Natural killer cell (primary cell): ENCODE measurements at regions not wholly inside any gene's neighbourhood (a gene's known extent, or its start where the extent isn't known, plus 50 kb on each side); places are given as distances from the start of the nearest gene placed in this dataset.

ENCODE experiments used
- ATAC-seq, 3 donors: fragments of 150-1000 bp in 2 of 3; fragments of 200-7000 bp in 1 of 3; cut with Tn5 transposase; 1 replicate in 1 of 3; 2 replicates in 2 of 3; pipeline ENCODE4 v1.10.0; 2021; ENCODE audit warnings: mild to moderate bottlenecking in 2 of 3, moderate library complexity in 2 of 3
- DNase-seq, 2 donors: peaks; one replicate each; pipeline versions ENCODE4 v3.0.0 to v3.0.0-alpha.2; 2013 to 2021; ENCODE audit warnings: mixed read lengths in 1 of 2
- H3K27ac ChIP-seq: one replicate; pipeline ENCODE4 v1.5.1; 2013; ENCODE audit warnings: mild to moderate bottlenecking, low read length
- H3K27me3 ChIP-seq: one replicate; pipeline ENCODE4 v1.6.1; 2013; ENCODE audit warnings: low read length; ENCODE audit not compliant: control insufficient read depth, insufficient read depth
- H3K36me3 ChIP-seq: one replicate; pipeline ENCODE4 v1.6.1; 2013; ENCODE audit warnings: low read length; ENCODE audit not compliant: control insufficient read depth, insufficient read depth
- H3K4me1 ChIP-seq: one replicate; pipeline ENCODE4 v1.6.1; 2013; ENCODE audit warnings: low read length; ENCODE audit not compliant: control insufficient read depth, insufficient read depth
- H3K4me3 ChIP-seq: one replicate; pipeline ENCODE4 v1.5.1; 2013; ENCODE audit warnings: low read length
- H3K9me3 ChIP-seq: one replicate; pipeline ENCODE4 v1.6.1; 2013; ENCODE audit warnings: low read length; ENCODE audit not compliant: control insufficient read depth, insufficient read depth
- H3K27ac Mint-ChIP-seq, 2 donors: one replicate each; pipeline ENCODE4 v1.8.0; 2022; ENCODE audit warnings: mild to moderate bottlenecking in 2 of 2, mixed read lengths in 2 of 2, moderate library complexity in 1 of 2
- H3K27me3 Mint-ChIP-seq, 2 donors: one replicate each; pipeline ENCODE4 v1.8.0; 2022; ENCODE audit warnings: low read depth in 2 of 2, mixed read lengths in 2 of 2
- H3K36me3 Mint-ChIP-seq: one replicate; pipeline ENCODE4 v1.8.0; 2022; ENCODE audit warnings: mixed read lengths
- H3K4me1 Mint-ChIP-seq, 2 donors: one replicate each; pipeline ENCODE4 v1.8.0; 2022; ENCODE audit warnings: mixed read lengths in 2 of 2
- H3K4me3 Mint-ChIP-seq: one replicate; pipeline ENCODE4 v1.8.0; 2022; ENCODE audit warnings: mild to moderate bottlenecking, moderate library complexity, mixed read lengths
- H3K9me3 Mint-ChIP-seq, 2 donors: one replicate each; pipeline ENCODE4 v1.8.0; 2022; ENCODE audit warnings: mixed read lengths in 2 of 2
- CTCF ChIP-seq: fragments of 200-600 bp; IDR thresholded peaks from one replicate; pipeline ENCODE4 v1.8.0; 2022; ENCODE audit warnings: antibody characterized with exemption
- WGBS: methylation state at CpG from one replicate; pipeline ENCODE4 v1.1.7; 2013; ENCODE audit warnings: missing lambda C conversion rate; ENCODE audit not compliant: insufficient coverage; 5-methylcytosine and 5-hydroxymethylcytosine counted together
- intact Hi-C: fragments of 100-400 bp; cut with micrococcal nuclease; formaldehyde crosslinking; loops from one replicate; pipeline ENCODE4 v1.14.2; 2022

GRCh38 chr3:117881210-117881609, 1153.4 kb downstream of the IGSF11 start:
- no peak overlapping the region for H3K4me3 ChIP-seq
- Mint-ChIP-seq H3K4me1 (no peaks in the 10 kb centered on the region), H3K4me3 (no peak overlapping the region), H3K9me3 (peaks cover 17 to 18% of the 10 kb centered on the region in 2 donors), H3K27me3 (no peaks in the 10 kb centered on the region), H3K27ac (no peak overlapping the region), H3K36me3 (no peaks in the 10 kb centered on the region)
- intact Hi-C loops, result no loop called here
- no peaks in the 10 kb centered on the region for H3K4me1 ChIP-seq
- no peaks in the 10 kb centered on the region for H3K9me3 ChIP-seq
- no peaks in the 10 kb centered on the region for H3K36me3 ChIP-seq
- no peak for TF ChIP-seq CTCF
- DNase-seq (no peak), ATAC-seq (no peak)
- H3K27me3 ChIP-seq, result no peaks in the 10 kb centered on the region
- 78% methylated on average over 2 of the region's 2 CpGs for WGBS
- no peak overlapping the region for H3K27ac ChIP-seq

- WGBS, result 1% methylated on average over 4 of the region's 5 CpGs
- H3K4me3 Mint-ChIP-seq, result no peak overlapping the region
- TF ChIP-seq CTCF, result no peak
- H3K27me3 ChIP-seq, result no peaks in the 10 kb centered on the region
- H3K9me3 ChIP-seq, result no peaks in the 10 kb centered on the region
- H3K36me3 ChIP-seq, result no peaks in the 10 kb centered on the region
- no peak overlapping the region for H3K27ac ChIP-seq
- no peak overlapping the region for H3K4me3 ChIP-seq
- ATAC-seq (no peak), DNase-seq (no peak)
- H3K27me3 Mint-ChIP-seq, result no peaks in the 10 kb centered on the region
- no peaks in the 10 kb centered on the region for H3K36me3 Mint-ChIP-seq
- intact Hi-C loops, result no loop called here
- H3K27ac Mint-ChIP-seq, result no peak overlapping the region
- no peaks in the 10 kb centered on the region for H3K4me1 ChIP-seq
- H3K9me3 Mint-ChIP-seq, result peaks cover 20 to 22% of the 10 kb centered on the region in 2 donors
- H3K4me1 Mint-ChIP-seq, result no peaks in the 10 kb centered on the region
These were observed 1149.6 kb downstream of the IGSF11 start for GRCh38 chr3:117885011-117885441.

GRCh38 chr3:117886147-117886546, 1148.5 kb downstream of the IGSF11 start:
- Histone ChIP-seq H3K9me3 (no peaks in the 10 kb centered on the region), H3K27me3 (no peaks in the 10 kb centered on the region), H3K4me1 (no peaks in the 10 kb centered on the region), H3K4me3 (no peak overlapping the region), H3K27ac (no peak overlapping the region), H3K36me3 (no peaks in the 10 kb centered on the region)
- Mint-ChIP-seq H3K4me1 (no peaks in the 10 kb centered on the region), H3K9me3 (peaks cover 12 to 14% of the 10 kb centered on the region in 2 donors), H3K27me3 (no peaks in the 10 kb centered on the region), H3K36me3 (no peaks in the 10 kb centered on the region), H3K4me3 (no peak overlapping the region), H3K27ac (no peak overlapping the region)
- intact Hi-C loops, result no loop called here
- DNase-seq (no peak), ATAC-seq (no peak)
- TF ChIP-seq CTCF, result no peak
- 83% methylated on average over 2 of the region's 3 CpGs for WGBS

- H3K36me3 Mint-ChIP-seq, result no peaks in the 10 kb centered on the region
- intact Hi-C loops, result no loop called here
- H3K27ac Mint-ChIP-seq, result no peak overlapping the region
- no peaks in the 10 kb centered on the region for H3K36me3 ChIP-seq
- no peak overlapping the region for H3K4me3 ChIP-seq
- H3K9me3 ChIP-seq, result no peaks in the 10 kb centered on the region
- H3K4me3 Mint-ChIP-seq, result no peak overlapping the region
- no peaks in the 10 kb centered on the region for H3K4me1 Mint-ChIP-seq
- no peak for ATAC-seq
- no peak for TF ChIP-seq CTCF
- DNase-seq, result no peak
- H3K27me3 ChIP-seq, result no peaks in the 10 kb centered on the region
- H3K27me3 Mint-ChIP-seq, result no peaks in the 10 kb centered on the region
- H3K27ac ChIP-seq, result no peak overlapping the region
- H3K4me1 ChIP-seq, result no peaks in the 10 kb centered on the region
- WGBS, result 68% methylated on average over 2 of the region's 3 CpGs
- H3K9me3 Mint-ChIP-seq, result peaks cover 10 to 14% of the 10 kb centered on the region in 2 donors
These were observed 1147.6 kb downstream of the IGSF11 start for GRCh38 chr3:117887031-117887430.
